HCT116 (cell line): ENCODE measurements at regions not wholly inside any gene's neighbourhood (a gene's known extent, or its start where the extent isn't known, plus 50 kb on each side); places are given as distances from the start of the nearest gene placed in this dataset.
"Not testable (repeated sequence)": the region's sequence is repeated elsewhere in the genome, so short reads cannot be mapped to it uniquely, and the experiment has no call there.

ENCODE experiments used
- ATAC-seq: fragments of 200-7000 bp; cut with Tn5 transposase; 2 replicates; pipeline ENCODE4 v1.9.1; 2020; ENCODE audit warnings: mild to moderate bottlenecking, moderate library complexity
- BruUV-seq: library from RNA; stranded (reverse); fragments of 400-500 nt; replicated peaks from 2 replicates; lab custom pipeline; 2021; lab: Mats Ljungman, UMichigan
- CTCF ChIA-PET: fragments of 300-600 bp; sonication (Branson Sonifier 250); formaldehyde crosslinking; loops from one replicate; lab custom pipeline; 2021; ENCODE audit warnings: antibody characterized with exemption; lab: Charles Lee
- POLR2A ChIA-PET: fragments of 300-600, 350-600 bp; sonication (Branson Sonifier 250); formaldehyde crosslinking; loops from one replicate; lab custom pipeline; 2021; ENCODE audit warnings: antibody characterized with exemption; lab: Charles Lee
- RAD21 ChIA-PET, 2 experiments: fragments of 300-600 bp; sonication (Branson Sonifier 250); formaldehyde crosslinking; loops; one replicate each; lab custom pipeline; 2023; ENCODE audit warnings: low total read pairs in 2 of 2; ENCODE audit not compliant: uncharacterized antibody in 2 of 2, unreplicated experiment in 2 of 2, low non-redundant PET in 1 of 2; lab: Charles Lee
- DNase-seq: peaks from one replicate; pipeline ENCODE4 v3.0.0-alpha.2; 2010; ENCODE audit warnings: low read depth, low spot score
- H2AFZ ChIP-seq: fragments of 200-600 bp; shearing (Covaris generic), sonication (generic); 2 replicates; pipeline ENCODE4 v1.6.1; 2017; ENCODE audit warnings: low read depth, mixed run types, mixed read lengths, antibody characterized with exemption, low read length; ENCODE audit not compliant: poor library complexity, severe bottlenecking
- H3K27ac ChIP-seq: 2 replicates; pipeline ENCODE4 v1.5.1; 2012; ENCODE audit warnings: low read depth, low read length
- H3K27me3 ChIP-seq: fragments of 200-600 bp; sonication (generic); 2 replicates; pipeline ENCODE4 v1.6.1; 2016; ENCODE audit warnings: mixed run types, low read length, mixed read lengths; ENCODE audit not compliant: insufficient read depth
- H3K36me3 ChIP-seq, 2 experiments: fragments of 200-500 bp in 1 of 2; fragments of 200-600 bp in 1 of 2; sonication (Bioruptor generic) in 1 of 2; sonication (generic) in 1 of 2; 2 replicates each; pipeline versions ENCODE4 v1.5.1 to v1.6.1; 2014 to 2016; ENCODE audit warnings: low read length in 2 of 2, inconsistent platforms in 1 of 2, mixed read lengths in 1 of 2, mixed run types in 1 of 2; ENCODE audit not compliant: insufficient read depth in 2 of 2, control insufficient read depth in 1 of 2
- H3K4me1 ChIP-seq, 2 experiments: fragments of 200-600 bp in 1 of 2; sonication (generic) in 1 of 2; 2 replicates each; pipeline versions ENCODE4 v1.5.1 to v1.6.1; 2012 to 2017; ENCODE audit warnings: low read length in 2 of 2, inconsistent platforms in 1 of 2, mild to moderate bottlenecking in 1 of 2, mixed read lengths in 1 of 2, mixed run types in 1 of 2, moderate library complexity in 1 of 2; ENCODE audit not compliant: insufficient read depth in 2 of 2, control insufficient read depth in 1 of 2
- H3K4me2 ChIP-seq: fragments of 200-600 bp; sonication (generic); 2 replicates; pipeline ENCODE4 v1.6.1; 2017; ENCODE audit warnings: mixed run types, low read length, mixed read lengths
- H3K4me3 ChIP-seq, 2 experiments: fragments of 200-600 bp in 1 of 2; sonication (generic) in 1 of 2; replicated peaks in 1 of 2; 2 replicates each; pipeline ENCODE4 v1.5.1; 2011 to 2016; ENCODE audit warnings: low read length in 2 of 2, control low read depth in 1 of 2, low read depth in 1 of 2, mild to moderate bottlenecking in 1 of 2, mixed read lengths in 1 of 2, mixed run types in 1 of 2
- H3K79me2 ChIP-seq: fragments of 200-600 bp; sonication (generic); 2 replicates; pipeline ENCODE4 v1.6.1; 2017; ENCODE audit warnings: mild to moderate bottlenecking, mixed run types, low read length, moderate library complexity, mixed read lengths; ENCODE audit not compliant: insufficient read depth
- H3K9ac ChIP-seq: fragments of 200-600 bp; sonication (generic); 2 replicates; pipeline ENCODE4 v1.6.1; 2016; ENCODE audit warnings: low read length, mixed read lengths
- H3K9me2 ChIP-seq: fragments of 200-600 bp; sonication (generic), shearing (Covaris generic); 2 replicates; pipeline ENCODE4 v1.6.1; 2017; ENCODE audit warnings: mixed run types, mild to moderate bottlenecking, moderate library complexity; ENCODE audit not compliant: insufficient read depth
- H3K9me3 ChIP-seq, 2 experiments: fragments of 200-500 bp in 1 of 2; fragments of 200-600 bp in 1 of 2; sonication (Bioruptor generic) in 1 of 2; sonication (generic) in 1 of 2; 2 replicates each; pipeline ENCODE4 v1.6.1; 2014 to 2017; ENCODE audit warnings: low read length in 2 of 2, mixed read lengths in 2 of 2, inconsistent platforms in 1 of 2, low read depth in 1 of 2, mild to moderate bottlenecking in 1 of 2, mixed run types in 1 of 2, moderate library complexity in 1 of 2; ENCODE audit not compliant: control insufficient read depth in 1 of 2, insufficient read depth in 1 of 2
- H4K20me1 ChIP-seq: fragments of 200-600 bp; sonication (generic), shearing (Covaris generic); 2 replicates; pipeline ENCODE4 v1.6.1; 2017; ENCODE audit warnings: mixed run types, mild to moderate bottlenecking, moderate library complexity; ENCODE audit not compliant: insufficient read depth
- EGR1 ChIP-seq: IDR thresholded peaks from 2 replicates; pipeline ENCODE4 v1.6.1; 2012; ENCODE audit warnings: low read depth
- FOSL1 ChIP-seq: IDR thresholded peaks from 2 replicates; pipeline ENCODE4 v1.6.1; 2012; ENCODE audit warnings: low read depth
- POLR2A ChIP-seq: IDR thresholded peaks from 2 replicates; pipeline ENCODE4 v1.7.0; 2011; ENCODE audit warnings: borderline replicate concordance; ENCODE audit not compliant: insufficient read depth, insufficient read length; ENCODE audit errors: extremely low read depth
- RAD21 ChIP-seq: IDR thresholded peaks from 2 replicates; pipeline ENCODE4 v1.6.1; 2012; ENCODE audit warnings: low read depth, mild to moderate bottlenecking
- SIN3A ChIP-seq: IDR thresholded peaks from 2 replicates; pipeline ENCODE4 v1.6.1; 2012; ENCODE audit warnings: low read depth
- TCF7L2 ChIP-seq: IDR thresholded peaks from 2 replicates; pipeline ENCODE4 v1.7.0; 2011; ENCODE audit warnings: borderline replicate concordance, inconsistent platforms; ENCODE audit not compliant: insufficient read depth, insufficient read length; ENCODE audit errors: extremely low read depth
- intact Hi-C: fragments of 100-400 bp; cut with micrococcal nuclease; formaldehyde crosslinking; loops from 2 replicates; pipeline ENCODE4 v1.10.0; 2022

- intact Hi-C loops, BruUV-seq, CTCF ChIA-PET, H2AFZ ChIP-seq, POLR2A ChIA-PET, H3K4me1 ChIP-seq, H3K9me2 ChIP-seq, H3K27ac ChIP-seq, H3K36me3 ChIP-seq, RAD21 ChIA-PET, H3K4me3 ChIP-seq, H3K79me2 ChIP-seq, ATAC-seq, H3K9ac ChIP-seq, H4K20me1 ChIP-seq, H3K9me3 ChIP-seq, DNase-seq, H3K4me2 ChIP-seq, H3K27me3 ChIP-seq: not testable (repeated sequence)
These were observed 1226.8 kb downstream of the AACS start for GRCh38 chr12:126291987-126292386.

- no peak for TF ChIP-seq POLR2A
- TF ChIP-seq SIN3A = no peak
- TF ChIP-seq FOSL1 = no peak
- no peak for TF ChIP-seq EGR1
- no peak for TF ChIP-seq TCF7L2
- no peak for TF ChIP-seq RAD21
- intact Hi-C loops = no loop called here
- Histone ChIP-seq H3K4me1 (no peaks in the 10 kb centered on the region), H3K27ac (no peak overlapping the region), H3K9me2 (no peaks in the 10 kb centered on the region), H3K79me2 (no peaks in the 10 kb centered on the region), H3K36me3 (no peaks in the 10 kb centered on the region), H3K4me2 (no peak overlapping the region), H3K4me3 (no peak overlapping the region), H3K27me3 (no peaks in the 10 kb centered on the region), H2AFZ (no peak overlapping the region), H4K20me1 (no peaks in the 10 kb centered on the region), H3K9me3 (peaks cover 0 to 8% of the 10 kb centered on the region in 2 experiments; a peak in 2 of 4 replicates), H3K9ac (no peak overlapping the region)
- BruUV-seq = no TSS peak
- POLR2A ChIA-PET = no interaction called here
- RAD21 ChIA-PET = no interaction called here
- no peak for DNase-seq
- no peak for ATAC-seq
- CTCF ChIA-PET = no interaction called here
These were observed 1230.4 kb downstream of the AACS start for GRCh38 chr12:126295652-126296051.
